MM.1S (cell line): ENCODE measurements at regions not wholly inside any gene's neighbourhood (a gene's known extent, or its start where the extent isn't known, plus 50 kb on each side); places are given as distances from the start of the nearest gene placed in this dataset.

Experiments used
- DNase-seq: peaks from one replicate; pipeline ENCODE4 v3.0.0-alpha.2; 2015
- H2AFZ ChIP-seq: fragments of 300-600 bp; sonication (generic); 2 replicates; pipeline ENCODE4 v1.6.0; 2016; ENCODE audit warnings: antibody characterized with exemption, low read length
- H3F3A ChIP-seq: fragments of 300-600 bp; sonication (generic); 2 replicates; pipeline ENCODE4 v1.6.1; 2016; ENCODE audit warnings: mild to moderate bottlenecking, antibody characterized with exemption, low read length, moderate library complexity, mixed read lengths; ENCODE audit not compliant: insufficient read depth
- H3K27ac ChIP-seq: fragments of 300-600 bp; sonication (generic); 2 replicates; pipeline ENCODE4 v1.5.1; 2016; ENCODE audit warnings: mild to moderate bottlenecking, low read length
- H3K27me3 ChIP-seq: fragments of 300-600 bp; sonication (generic); replicated peaks from 2 replicates; pipeline ENCODE4 v1.6.0; 2016; ENCODE audit warnings: low read length; ENCODE audit not compliant: insufficient read depth
- H3K36me3 ChIP-seq: fragments of 300-600 bp; sonication (generic); replicated peaks from 2 replicates; pipeline ENCODE4 v1.6.1; 2016; ENCODE audit warnings: mild to moderate bottlenecking, low read length, mixed read lengths; ENCODE audit not compliant: insufficient read depth
- H3K4me1 ChIP-seq: fragments of 300-600 bp; sonication (generic); 2 replicates; pipeline ENCODE4 v1.6.1; 2016; ENCODE audit warnings: low read length, mixed read lengths
- H3K4me2 ChIP-seq: fragments of 300-600 bp; sonication (generic); 2 replicates; pipeline ENCODE4 v1.6.0; 2016; ENCODE audit warnings: low read depth, low read length
- H3K4me3 ChIP-seq: fragments of 300-600 bp; sonication (generic); 2 replicates; pipeline ENCODE4 v1.5.1; 2016; ENCODE audit warnings: low read length, mixed read lengths
- H3K79me2 ChIP-seq: fragments of 300-600 bp; sonication (generic); 2 replicates; pipeline ENCODE4 v1.6.1; 2016; ENCODE audit warnings: mixed run types, low read length, mixed read lengths
- H3K9ac ChIP-seq: fragments of 300-600 bp; sonication (generic); 2 replicates; pipeline ENCODE4 v1.6.1; 2016; ENCODE audit warnings: low read length, mixed read lengths
- H3K9me2 ChIP-seq: fragments of 300-600 bp; sonication (generic); replicated peaks from 2 replicates; pipeline ENCODE4 v1.6.1; 2016; ENCODE audit warnings: mild to moderate bottlenecking, low read length, mixed read lengths; ENCODE audit not compliant: insufficient read depth
- H3K9me3 ChIP-seq: fragments of 300-600 bp; sonication (generic); replicated peaks from 2 replicates; pipeline ENCODE4 v1.6.1; 2016; ENCODE audit warnings: mild to moderate bottlenecking, low read length, mixed read lengths; ENCODE audit not compliant: insufficient read depth
- H4K20me1 ChIP-seq: fragments of 300-600 bp; sonication (generic); 2 replicates; pipeline ENCODE4 v1.6.1; 2016; ENCODE audit warnings: mild to moderate bottlenecking, low read length, moderate library complexity, mixed read lengths; ENCODE audit not compliant: insufficient read depth
- EZH2 ChIP-seq: fragments of 300-600 bp; sonication (generic); optimal IDR thresholded peaks from 2 replicates; pipeline ENCODE3; 2017; ENCODE audit warnings: low read depth, mild to moderate bottlenecking, antibody characterized with exemption, low read length, mixed read lengths
- EZH2phosphoT487 ChIP-seq: fragments of 300-600 bp; sonication (generic); IDR thresholded peaks from 2 replicates; pipeline ENCODE4 v1.6.1; 2018; ENCODE audit warnings: antibody characterized with exemption, low read length
- TF ChIP-seq, protein P1 (sequence below): fragments of 300-600 bp; sonication (generic); IDR thresholded peaks from 2 replicates; pipeline ENCODE4 v1.5.1; 2016; ENCODE audit warnings: antibody characterized with exemption, low read length, mixed read lengths

GRCh38 chr2:226095058-226095457 is 695.5 kb downstream of the NYAP2 start:
- no peaks in the 10 kb centered on the region for H3K4me1 ChIP-seq
- no peaks in the 10 kb centered on the region for H3K79me2 ChIP-seq
- no peak overlapping the region for H3K4me2 ChIP-seq
- H3K36me3 ChIP-seq, result no peaks in the 10 kb centered on the region
- no peaks in the 10 kb centered on the region for H4K20me1 ChIP-seq
- H3K27ac ChIP-seq, result no peak overlapping the region
- H3K27me3 ChIP-seq, result no peaks in the 10 kb centered on the region
- H3F3A ChIP-seq, result no peaks in the 10 kb centered on the region
- no peak for DNase-seq
- H3K9me3 ChIP-seq, result no peaks in the 10 kb centered on the region
- TF ChIP-seq EZH2, result no peak
- TF ChIP-seq EZH2phosphoT487, result no peak
- TF ChIP-seq, protein P1, sequence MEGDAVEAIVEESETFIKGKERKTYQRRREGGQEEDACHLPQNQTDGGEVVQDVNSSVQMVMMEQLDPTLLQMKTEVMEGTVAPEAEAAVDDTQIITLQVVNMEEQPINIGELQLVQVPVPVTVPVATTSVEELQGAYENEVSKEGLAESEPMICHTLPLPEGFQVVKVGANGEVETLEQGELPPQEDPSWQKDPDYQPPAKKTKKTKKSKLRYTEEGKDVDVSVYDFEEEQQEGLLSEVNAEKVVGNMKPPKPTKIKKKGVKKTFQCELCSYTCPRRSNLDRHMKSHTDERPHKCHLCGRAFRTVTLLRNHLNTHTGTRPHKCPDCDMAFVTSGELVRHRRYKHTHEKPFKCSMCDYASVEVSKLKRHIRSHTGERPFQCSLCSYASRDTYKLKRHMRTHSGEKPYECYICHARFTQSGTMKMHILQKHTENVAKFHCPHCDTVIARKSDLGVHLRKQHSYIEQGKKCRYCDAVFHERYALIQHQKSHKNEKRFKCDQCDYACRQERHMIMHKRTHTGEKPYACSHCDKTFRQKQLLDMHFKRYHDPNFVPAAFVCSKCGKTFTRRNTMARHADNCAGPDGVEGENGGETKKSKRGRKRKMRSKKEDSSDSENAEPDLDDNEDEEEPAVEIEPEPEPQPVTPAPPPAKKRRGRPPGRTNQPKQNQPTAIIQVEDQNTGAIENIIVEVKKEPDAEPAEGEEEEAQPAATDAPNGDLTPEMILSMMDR, result no peak
- no peaks in the 10 kb centered on the region for H3K9me2 ChIP-seq
- no peak overlapping the region for H2AFZ ChIP-seq
- no peak overlapping the region for H3K4me3 ChIP-seq
- H3K9ac ChIP-seq, result no peak overlapping the region

- no peaks in the 10 kb centered on the region for H3K9me2 ChIP-seq
- no peak for DNase-seq
- no peaks in the 10 kb centered on the region for H3K9me3 ChIP-seq
- no peaks in the 10 kb centered on the region for H3F3A ChIP-seq
- no peak overlapping the region for H2AFZ ChIP-seq
- H3K79me2 ChIP-seq, result no peaks in the 10 kb centered on the region
- H3K36me3 ChIP-seq, result no peaks in the 10 kb centered on the region
- H4K20me1 ChIP-seq, result no peaks in the 10 kb centered on the region
- no peak overlapping the region for H3K9ac ChIP-seq
- TF ChIP-seq, protein P1, result no peak
- H3K4me1 ChIP-seq, result no peaks in the 10 kb centered on the region
- no peak overlapping the region for H3K4me2 ChIP-seq
- no peaks in the 10 kb centered on the region for H3K27me3 ChIP-seq
- no peak overlapping the region for H3K27ac ChIP-seq
- H3K4me3 ChIP-seq, result no peak overlapping the region
These were observed 693.9 kb downstream of the NYAP2 start for GRCh38 chr2:226093364-226093763.

DNA sequence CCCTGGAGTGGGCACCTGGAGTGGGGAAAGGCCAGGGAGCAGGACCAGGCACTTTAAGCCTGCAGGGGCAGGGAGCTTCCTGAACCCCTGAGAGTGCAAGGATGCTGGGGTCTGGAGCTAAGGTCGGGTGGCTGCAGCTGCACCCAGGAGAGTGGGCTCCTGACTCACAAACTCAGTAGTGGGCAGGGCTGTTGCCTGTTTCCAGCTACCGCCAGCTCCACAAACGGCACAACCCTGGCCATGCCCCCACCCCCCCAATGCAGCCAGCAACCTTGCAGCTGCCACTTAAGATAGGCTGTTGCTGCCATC is 688.8 kb downstream of the NYAP2 start:
- no peak overlapping the region for H3K4me2 ChIP-seq

DNA sequence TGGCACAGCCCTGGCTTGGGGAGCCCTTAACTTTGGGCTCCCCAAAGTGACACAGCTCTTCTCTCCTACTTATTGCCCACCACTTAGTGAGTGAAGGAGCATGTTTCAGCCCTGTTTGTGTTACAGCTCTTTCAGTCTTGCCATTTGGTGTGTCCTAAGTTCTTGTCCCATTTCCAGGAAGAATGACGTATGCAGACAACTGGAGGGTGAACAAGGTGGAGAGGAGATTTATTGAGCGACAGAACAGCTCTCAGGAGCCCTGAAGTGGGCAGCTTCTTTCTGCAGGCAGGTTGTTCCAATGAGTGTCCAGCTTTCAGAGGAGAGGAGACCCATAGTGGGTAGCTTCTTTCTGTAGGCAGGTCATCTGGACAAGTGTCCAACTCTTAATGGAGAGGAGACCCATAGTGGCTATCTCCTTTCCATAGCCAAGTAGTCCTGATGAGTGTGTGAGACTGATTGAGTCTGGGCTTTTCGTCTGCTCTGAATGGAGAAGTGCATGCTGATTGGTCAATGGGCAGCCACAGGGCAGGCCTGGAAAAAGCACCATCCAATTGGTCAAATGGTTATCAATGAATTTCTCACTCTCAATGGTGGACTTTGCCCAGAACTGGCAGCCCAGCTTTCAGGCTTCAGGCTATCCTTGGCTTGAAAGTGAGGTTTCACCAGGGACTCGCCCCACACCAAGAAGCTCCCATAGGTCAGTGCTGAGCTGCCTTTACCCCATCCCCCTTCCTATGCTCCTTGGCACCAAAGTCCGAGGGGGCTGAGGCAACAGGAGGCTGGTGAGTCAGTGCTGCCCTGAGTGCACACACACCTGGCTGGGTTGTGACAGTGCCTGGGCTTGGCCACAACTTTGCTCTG is 688.2 kb downstream of the NYAP2 start:
- H3K36me3 ChIP-seq, result no peaks in the 10 kb centered on the region
- no peak overlapping the region for H3K9ac ChIP-seq
- H3K4me2 ChIP-seq, result no peak overlapping the region
- no peaks in the 10 kb centered on the region for H3K9me2 ChIP-seq
- H3K27ac ChIP-seq, result no peak overlapping the region
- H3K79me2 ChIP-seq, result no peaks in the 10 kb centered on the region
- H3K9me3 ChIP-seq, result no peaks in the 10 kb centered on the region
- no peak overlapping the region for H3K4me3 ChIP-seq
- H2AFZ ChIP-seq, result no peak overlapping the region
- H3F3A ChIP-seq, result no peaks in the 10 kb centered on the region
- H4K20me1 ChIP-seq, result no peaks in the 10 kb centered on the region
- no peaks in the 10 kb centered on the region for H3K4me1 ChIP-seq
- no peak for TF ChIP-seq EZH2
- TF ChIP-seq, protein P1, result no peak
- TF ChIP-seq EZH2phosphoT487, result no peak
- no peaks in the 10 kb centered on the region for H3K27me3 ChIP-seq
- no peak for DNase-seq

More for the DNA sequence above, 688.8 kb downstream of the NYAP2 start:
- no peaks in the 10 kb centered on the region for H3K36me3 ChIP-seq
- TF ChIP-seq EZH2, result no peak
- no peak for TF ChIP-seq EZH2phosphoT487
- H3K9me2 ChIP-seq, result no peaks in the 10 kb centered on the region
- no peaks in the 10 kb centered on the region for H3K4me1 ChIP-seq
- H3K79me2 ChIP-seq, result no peaks in the 10 kb centered on the region
- H3F3A ChIP-seq, result no peaks in the 10 kb centered on the region
- no peak overlapping the region for H3K4me3 ChIP-seq
- no peak overlapping the region for H2AFZ ChIP-seq
- H3K9ac ChIP-seq, result no peak overlapping the region
- no peaks in the 10 kb centered on the region for H3K9me3 ChIP-seq
- no peak overlapping the region for H3K27ac ChIP-seq
- DNase-seq, result no peak
- no peaks in the 10 kb centered on the region for H4K20me1 ChIP-seq
- no peaks in the 10 kb centered on the region for H3K27me3 ChIP-seq
